ENCODE measurements at regions not wholly inside any gene's neighbourhood (a gene's known extent, or its start where the extent isn't known, plus 50 kb on each side); places are given as distances from the start of the nearest gene placed in this dataset.

GRCh38 chr7:82609746-82610145 is 166.2 kb upstream of the CACNA2D1 start:
- H3K4me3 ChIP-seq (ENCODE audit: insufficient read depth, low read depth, low read length) = no peak overlapping the region
- H3K4me1 ChIP-seq (ENCODE audit: insufficient read depth, low read length) = no peaks in the 10 kb centered on the region
- H4K20me1 ChIP-seq (ENCODE audit: insufficient read depth, low read length) = no peaks in the 10 kb centered on the region
- H3K27me3 ChIP-seq (ENCODE audit: insufficient read depth, low read length) = no peaks in the 10 kb centered on the region
- H3K79me2 ChIP-seq (ENCODE audit: insufficient read depth, low read length) = no peaks in the 10 kb centered on the region
- TF ChIP-seq EZH2 (IDR thresholded peaks at IDR 0.05; ENCODE audit: insufficient read depth, low read length) (no peak), CTCF (IDR thresholded peaks at IDR 0.05; ENCODE audit: insufficient read depth, low read depth, low read length) (no peak)
- Mint-ChIP-seq H3K27ac (ENCODE audit: unreplicated experiment) (no peak overlapping the region), H3K36me3 (ENCODE audit: low read depth, unreplicated experiment) (no peaks in the 10 kb centered on the region), H3K4me3 (ENCODE audit: unreplicated experiment) (no peak overlapping the region), H3K27me3 (ENCODE audit: low read depth, unreplicated experiment) (no peaks in the 10 kb centered on the region), H3K9me3 (ENCODE audit: unreplicated experiment) (no peaks in the 10 kb centered on the region), H3K4me1 (ENCODE audit: low read depth, unreplicated experiment) (no peaks in the 10 kb centered on the region)
- H3K4me2 ChIP-seq (ENCODE audit: low read length) = no peak overlapping the region
- no peak overlapping the region for H3K27ac ChIP-seq (ENCODE audit: low read depth, low read length)
- H3K36me3 ChIP-seq (ENCODE audit: insufficient read depth, low read length) = no peaks in the 10 kb centered on the region
- DNase-seq (ENCODE audit: low read depth) (no peak), FAIRE-seq (no peak)
- H3K9ac ChIP-seq (ENCODE audit: low read length) = no peak overlapping the region
- H2AFZ ChIP-seq (ENCODE audit: low read depth, low read length) = no peak overlapping the region
- no peaks in the 10 kb centered on the region for H3K9me3 ChIP-seq (ENCODE audit: insufficient read depth, low read depth, low read length)

GRCh38 chr7:82605247-82605864 is 161.8 kb upstream of the CACNA2D1 start:
- DNase-seq (ENCODE audit: low read depth) = no peak
- Histone ChIP-seq H3K9ac (ENCODE audit: low read length) (no peak overlapping the region), H3K36me3 (ENCODE audit: insufficient read depth, low read length) (no peaks in the 10 kb centered on the region), H3K4me3 (ENCODE audit: insufficient read depth, low read depth, low read length) (no peak overlapping the region), H3K9me3 (ENCODE audit: insufficient read depth, low read depth, low read length) (no peaks in the 10 kb centered on the region), H3K4me2 (ENCODE audit: low read length) (no peak overlapping the region), H4K20me1 (ENCODE audit: insufficient read depth, low read length) (no peaks in the 10 kb centered on the region), H3K27ac (ENCODE audit: low read depth, low read length) (no peak overlapping the region), H3K79me2 (ENCODE audit: insufficient read depth, low read length) (no peaks in the 10 kb centered on the region), H3K4me1 (ENCODE audit: insufficient read depth, low read length) (no peaks in the 10 kb centered on the region), H3K27me3 (ENCODE audit: insufficient read depth, low read length) (no peaks in the 10 kb centered on the region), H2AFZ (ENCODE audit: low read depth, low read length) (no peak overlapping the region)
- Mint-ChIP-seq H3K27me3 (ENCODE audit: low read depth, unreplicated experiment) (no peaks in the 10 kb centered on the region), H3K4me3 (ENCODE audit: unreplicated experiment) (no peak overlapping the region), H3K27ac (ENCODE audit: unreplicated experiment) (no peak overlapping the region), H3K4me1 (ENCODE audit: low read depth, unreplicated experiment) (no peaks in the 10 kb centered on the region), H3K36me3 (ENCODE audit: low read depth, unreplicated experiment) (no peaks in the 10 kb centered on the region), H3K9me3 (ENCODE audit: unreplicated experiment) (no peaks in the 10 kb centered on the region)
- TF ChIP-seq CTCF (IDR thresholded peaks at IDR 0.05; ENCODE audit: insufficient read depth, low read depth, low read length) (peak; percentile 90), EZH2 (IDR thresholded peaks at IDR 0.05; ENCODE audit: insufficient read depth, low read length) (no peak)
- peak; percentile 13 for FAIRE-seq

- Mint-ChIP-seq H3K36me3 (ENCODE audit: low read depth, unreplicated experiment) (no peaks in the 10 kb centered on the region), H3K9me3 (ENCODE audit: unreplicated experiment) (no peaks in the 10 kb centered on the region), H3K4me3 (ENCODE audit: unreplicated experiment) (no peak overlapping the region), H3K27me3 (ENCODE audit: low read depth, unreplicated experiment) (no peaks in the 10 kb centered on the region), H3K4me1 (ENCODE audit: low read depth, unreplicated experiment) (no peaks in the 10 kb centered on the region), H3K27ac (ENCODE audit: unreplicated experiment) (no peak overlapping the region)
- no peak overlapping the region for H3K4me3 ChIP-seq (ENCODE audit: insufficient read depth, low read depth, low read length)
- no peaks in the 10 kb centered on the region for H3K27me3 ChIP-seq (ENCODE audit: insufficient read depth, low read length)
- no peak overlapping the region for H3K27ac ChIP-seq (ENCODE audit: low read depth, low read length)
- TF ChIP-seq EZH2 (IDR thresholded peaks at IDR 0.05; ENCODE audit: insufficient read depth, low read length) (no peak), CTCF (IDR thresholded peaks at IDR 0.05; ENCODE audit: insufficient read depth, low read depth, low read length) (no peak)
- no peak for DNase-seq (ENCODE audit: low read depth)
- no peaks in the 10 kb centered on the region for H3K79me2 ChIP-seq (ENCODE audit: insufficient read depth, low read length)
- no peaks in the 10 kb centered on the region for H3K36me3 ChIP-seq (ENCODE audit: insufficient read depth, low read length)
- no peaks in the 10 kb centered on the region for H4K20me1 ChIP-seq (ENCODE audit: insufficient read depth, low read length)
- no peak overlapping the region for H3K4me2 ChIP-seq (ENCODE audit: low read length)
- peaks cover 5% of the 10 kb centered on the region for H3K4me1 ChIP-seq (ENCODE audit: insufficient read depth, low read length)
- no peaks in the 10 kb centered on the region for H3K9me3 ChIP-seq (ENCODE audit: insufficient read depth, low read depth, low read length)
- H3K9ac ChIP-seq (ENCODE audit: low read length) = no peak overlapping the region
- H2AFZ ChIP-seq (ENCODE audit: low read depth, low read length) = no peak overlapping the region
- no peak for FAIRE-seq
Measured at GRCh38 chr7:82602066-82602465, 158.5 kb upstream of the CACNA2D1 start.
